KMS-11 (cell line): ENCODE measurements at regions not wholly inside any gene's neighbourhood (a gene's known extent, or its start where the extent isn't known, plus 50 kb on each side); places are given as distances from the start of the nearest gene placed in this dataset.

Experiments used
- H2AFZ ChIP-seq: fragments of 200-600 bp; sonication (generic); 2 replicates; pipeline ENCODE4 v1.6.1; 2016; ENCODE audit warnings: antibody characterized with exemption, mixed run types, low read depth
- H3K27ac ChIP-seq: fragments of 200-600 bp; sonication (generic); 2 replicates; pipeline ENCODE4 v1.6.1; 2016; ENCODE audit warnings: mild to moderate bottlenecking, mixed run types
- H3K27me3 ChIP-seq: fragments of 200-600 bp; sonication (generic); 2 replicates; pipeline ENCODE4 v1.6.1; 2017; ENCODE audit warnings: mild to moderate bottlenecking, low read depth, mixed run types, moderate library complexity; ENCODE audit not compliant: insufficient read depth
- H3K36me3 ChIP-seq: fragments of 200-600 bp; sonication (generic); 2 replicates; pipeline ENCODE4 v1.6.1; 2017; ENCODE audit warnings: mild to moderate bottlenecking, mixed run types; ENCODE audit not compliant: insufficient read depth
- H3K4me1 ChIP-seq: fragments of 200-600 bp; sonication (generic); 2 replicates; pipeline ENCODE4 v1.6.1; 2016; ENCODE audit warnings: mild to moderate bottlenecking, low read depth, mixed run types; ENCODE audit not compliant: poor library complexity, severe bottlenecking
- H3K4me2 ChIP-seq: fragments of 200-600 bp; sonication (generic); 2 replicates; pipeline ENCODE4 v1.7.0; 2016; ENCODE audit warnings: mild to moderate bottlenecking, mixed run types
- H3K4me3 ChIP-seq: fragments of 200-600 bp; sonication (generic); IDR thresholded peaks from 2 replicates; pipeline ENCODE4 v1.6.1; 2017; ENCODE audit warnings: low read depth, low read length, mixed read lengths; ENCODE audit not compliant: insufficient read depth
- H3K79me2 ChIP-seq: fragments of 200-600 bp; sonication (generic); 2 replicates; pipeline ENCODE4 v1.6.1; 2016; ENCODE audit warnings: low read depth, mixed run types; ENCODE audit not compliant: insufficient read depth
- H3K9ac ChIP-seq: fragments of 200-600 bp; sonication (generic); 2 replicates; pipeline ENCODE4 v1.6.1; 2016; ENCODE audit warnings: mild to moderate bottlenecking, mixed run types
- H4K20me1 ChIP-seq: fragments of 200-600 bp; sonication (generic); 2 replicates; pipeline ENCODE4 v1.6.1; 2016; ENCODE audit warnings: mild to moderate bottlenecking, mixed run types; ENCODE audit not compliant: insufficient read depth
- CTCF ChIP-seq: fragments of 200-600 bp; sonication (generic); conservative IDR thresholded peaks from 2 replicates; pipeline ENCODE4 v1.6.1; 2017; ENCODE audit warnings: low read depth, mild to moderate bottlenecking, antibody characterized with exemption, low read length, moderate library complexity, mixed read lengths

GRCh38 chr13:61700620-61701019, 285.0 kb upstream of the PCDH20 start:
- Histone ChIP-seq H4K20me1 (no peaks in the 10 kb centered on the region), H2AFZ (no peak overlapping the region), H3K4me3 (no peak overlapping the region), H3K4me1 (no peaks in the 10 kb centered on the region), H3K79me2 (no peaks in the 10 kb centered on the region), H3K4me2 (no peak overlapping the region), H3K27me3 (no peaks in the 10 kb centered on the region), H3K36me3 (no peaks in the 10 kb centered on the region), H3K9ac (no peak overlapping the region), H3K27ac (no peak overlapping the region)
- no peak for TF ChIP-seq CTCF

GRCh38 chr13:61700181-61700580, 284.5 kb upstream of the PCDH20 start:
- Histone ChIP-seq H3K79me2 (no peaks in the 10 kb centered on the region), H3K36me3 (no peaks in the 10 kb centered on the region), H3K4me3 (no peak overlapping the region), H3K27me3 (no peaks in the 10 kb centered on the region), H3K27ac (no peak overlapping the region), H3K9ac (no peak overlapping the region), H3K4me1 (no peaks in the 10 kb centered on the region), H3K4me2 (no peak overlapping the region), H2AFZ (no peak overlapping the region), H4K20me1 (no peaks in the 10 kb centered on the region)
- no peak for TF ChIP-seq CTCF

DNA sequence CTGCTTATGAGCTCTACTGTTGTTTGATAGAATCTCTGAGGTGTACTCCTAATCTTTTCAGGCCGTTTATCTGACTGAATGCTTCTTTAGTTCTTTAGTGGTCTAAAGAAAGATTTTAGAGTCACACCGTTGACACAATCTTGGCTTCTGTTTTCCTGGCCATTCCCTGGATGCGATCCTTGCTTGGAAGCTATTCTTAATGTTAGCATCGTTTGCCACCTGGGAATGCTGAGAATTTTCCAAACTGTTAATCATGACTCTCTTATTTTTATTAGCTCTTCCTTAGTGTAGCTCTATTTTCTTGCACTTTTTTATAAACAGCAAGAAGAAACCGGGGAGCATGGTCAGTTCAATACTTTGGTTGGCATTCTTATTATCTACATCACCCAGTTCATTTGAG, 281.0 kb upstream of the PCDH20 start:
- Histone ChIP-seq H3K9ac (no peak overlapping the region), H2AFZ (no peak overlapping the region), H3K4me3 (no peak overlapping the region), H3K36me3 (no peaks in the 10 kb centered on the region), H3K4me1 (no peaks in the 10 kb centered on the region), H3K4me2 (no peak overlapping the region), H3K27ac (no peak overlapping the region), H4K20me1 (no peaks in the 10 kb centered on the region), H3K79me2 (no peaks in the 10 kb centered on the region), H3K27me3 (no peaks in the 10 kb centered on the region)
- no peak for TF ChIP-seq CTCF

DNA sequence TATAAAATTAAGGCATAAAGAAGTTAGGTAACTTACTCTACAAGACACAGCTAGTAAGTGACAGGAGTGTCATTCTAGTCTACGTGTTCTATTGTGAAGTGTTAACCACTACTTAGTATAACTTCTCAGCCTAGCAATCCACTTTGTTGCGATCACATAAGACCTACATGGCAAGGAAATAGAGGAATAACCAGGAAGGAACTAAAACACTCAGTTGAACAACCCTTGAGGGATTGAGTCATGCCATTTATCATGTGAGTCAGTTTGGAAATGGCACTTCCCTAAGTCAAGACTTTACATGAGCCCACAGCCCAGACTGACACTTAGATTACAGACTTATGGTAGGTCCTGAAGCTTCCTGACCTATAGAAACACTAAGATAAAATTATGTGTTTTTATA, 279.5 kb upstream of the PCDH20 start:
- Histone ChIP-seq H3K27me3 (no peaks in the 10 kb centered on the region), H3K4me3 (no peak overlapping the region), H4K20me1 (no peaks in the 10 kb centered on the region), H3K27ac (no peak overlapping the region), H2AFZ (no peak overlapping the region), H3K4me1 (no peaks in the 10 kb centered on the region), H3K9ac (no peak overlapping the region), H3K79me2 (no peaks in the 10 kb centered on the region), H3K36me3 (no peaks in the 10 kb centered on the region), H3K4me2 (no peak overlapping the region)
- no peak for TF ChIP-seq CTCF

DNA sequence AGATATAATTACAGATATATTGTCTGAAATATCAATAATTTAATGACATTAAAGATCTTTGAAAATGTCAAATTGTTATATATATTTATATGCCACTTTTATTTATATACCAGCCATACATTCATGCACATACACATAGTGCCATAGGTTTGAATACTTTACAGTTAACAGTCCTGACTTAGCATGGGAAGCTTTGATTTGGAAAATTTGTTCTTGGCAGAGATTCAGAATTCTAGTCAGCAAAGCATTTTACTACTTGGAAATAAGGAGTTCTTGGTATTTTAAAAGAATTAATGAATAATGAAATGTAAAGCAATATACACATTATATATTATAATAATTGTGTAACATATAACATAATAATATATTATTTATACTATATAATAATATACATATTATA, 277.0 kb upstream of the PCDH20 start:
- no peaks in the 10 kb centered on the region for H3K79me2 ChIP-seq

More for the DNA sequence above, 277.0 kb upstream of the PCDH20 start:
- H3K4me2 ChIP-seq = no peak overlapping the region
- TF ChIP-seq CTCF = no peak
- H3K36me3 ChIP-seq = no peaks in the 10 kb centered on the region
- H3K4me1 ChIP-seq = no peaks in the 10 kb centered on the region
- H2AFZ ChIP-seq = no peak overlapping the region
- H3K27me3 ChIP-seq = no peaks in the 10 kb centered on the region
- no peak overlapping the region for H3K4me3 ChIP-seq
- H4K20me1 ChIP-seq = no peaks in the 10 kb centered on the region
- no peak overlapping the region for H3K9ac ChIP-seq
- H3K27ac ChIP-seq = no peak overlapping the region
